ENCODE measurements at regions not wholly inside any gene's neighbourhood (a gene's known extent, or its start where the extent isn't known, plus 50 kb on each side); places are given as distances from the start of the nearest gene placed in this dataset.

DNA sequence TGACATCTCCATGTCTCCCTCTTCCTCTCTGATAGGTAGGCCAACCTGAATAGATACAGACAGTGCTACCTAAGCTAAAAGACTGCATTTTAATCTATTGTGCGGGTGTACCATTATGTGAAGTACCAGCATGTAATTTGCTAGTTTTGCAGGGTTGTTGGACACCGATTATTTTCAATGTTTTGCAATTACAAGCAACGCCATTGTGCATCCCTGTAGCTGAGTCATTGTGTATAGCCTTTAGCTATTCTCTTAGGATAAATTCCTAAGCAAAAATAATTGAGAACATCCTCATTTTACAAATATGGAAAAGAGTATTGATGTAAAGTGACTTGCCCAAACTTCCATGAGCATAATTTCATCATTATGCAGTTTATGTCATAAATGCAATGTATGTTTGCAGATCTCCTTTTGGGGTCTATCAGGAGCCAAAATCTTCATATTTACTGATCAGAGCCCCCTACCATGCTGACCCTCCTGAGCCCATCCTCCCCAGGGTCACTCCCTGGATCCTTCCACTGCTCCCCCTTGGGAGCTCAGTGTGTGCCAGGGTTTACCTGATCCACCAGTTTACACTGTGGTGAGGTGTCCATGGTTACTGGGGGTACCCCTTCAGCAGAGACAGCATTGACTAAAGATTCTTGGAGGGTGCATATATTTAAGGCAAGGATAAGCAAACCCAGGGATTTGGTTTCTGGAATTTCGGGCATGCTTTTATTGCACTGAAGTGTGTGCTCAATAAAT is 80.6 kb downstream of the CCDC185 start:
- no peak for DNase-seq
- Histone ChIP-seq H3K27me3 (peaks cover 0 to 11% (median 0%) of the 10 kb centered on the region in 3 donors), H3K4me3 (no peak overlapping the region), H3K9me3 (no peaks in the 10 kb centered on the region), H3K27ac (no peak overlapping the region), H3K4me1 (no peaks in the 10 kb centered on the region), H3K36me3 (no peaks in the 10 kb centered on the region)
- intact Hi-C loops (cut with DNase I), result no loop called here
- TF ChIP-seq POLR2AphosphoS5 (IDR thresholded peaks at IDR 0.05) (no peak), EP300 (IDR thresholded peaks at IDR 0.05) (no peak), POLR2A (IDR thresholded peaks at IDR 0.05) (no peak)
- TF ChIP-seq, protein P1, sequence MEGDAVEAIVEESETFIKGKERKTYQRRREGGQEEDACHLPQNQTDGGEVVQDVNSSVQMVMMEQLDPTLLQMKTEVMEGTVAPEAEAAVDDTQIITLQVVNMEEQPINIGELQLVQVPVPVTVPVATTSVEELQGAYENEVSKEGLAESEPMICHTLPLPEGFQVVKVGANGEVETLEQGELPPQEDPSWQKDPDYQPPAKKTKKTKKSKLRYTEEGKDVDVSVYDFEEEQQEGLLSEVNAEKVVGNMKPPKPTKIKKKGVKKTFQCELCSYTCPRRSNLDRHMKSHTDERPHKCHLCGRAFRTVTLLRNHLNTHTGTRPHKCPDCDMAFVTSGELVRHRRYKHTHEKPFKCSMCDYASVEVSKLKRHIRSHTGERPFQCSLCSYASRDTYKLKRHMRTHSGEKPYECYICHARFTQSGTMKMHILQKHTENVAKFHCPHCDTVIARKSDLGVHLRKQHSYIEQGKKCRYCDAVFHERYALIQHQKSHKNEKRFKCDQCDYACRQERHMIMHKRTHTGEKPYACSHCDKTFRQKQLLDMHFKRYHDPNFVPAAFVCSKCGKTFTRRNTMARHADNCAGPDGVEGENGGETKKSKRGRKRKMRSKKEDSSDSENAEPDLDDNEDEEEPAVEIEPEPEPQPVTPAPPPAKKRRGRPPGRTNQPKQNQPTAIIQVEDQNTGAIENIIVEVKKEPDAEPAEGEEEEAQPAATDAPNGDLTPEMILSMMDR (IDR thresholded peaks at IDR 0.05), result no peak
- 66 to 81% methylated on average over 4 of the region's 4 CpGs for WGBS, 2 donors

DNA sequence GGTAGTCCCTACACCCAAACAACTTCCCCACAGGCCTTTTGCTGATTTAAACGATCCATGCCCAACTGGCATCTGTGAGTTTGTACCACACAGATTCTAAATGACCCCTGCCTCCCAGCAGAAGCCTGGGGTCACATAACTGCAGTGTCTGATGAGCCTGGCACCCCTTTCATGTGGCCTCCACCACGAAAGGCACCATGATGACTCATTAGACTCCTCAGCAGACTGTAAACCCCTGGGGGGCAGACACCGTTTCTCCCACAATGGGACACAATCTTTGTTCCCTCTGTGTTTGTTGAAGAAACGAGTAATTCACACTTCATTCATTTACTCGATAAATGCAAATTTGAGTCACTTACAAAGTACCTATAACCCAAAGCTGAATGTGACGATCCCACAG is 81.6 kb downstream of the CCDC185 start:
- 76% methylated on average over 6 of the region's 6 CpGs for WGBS, 2 donors

DNA sequence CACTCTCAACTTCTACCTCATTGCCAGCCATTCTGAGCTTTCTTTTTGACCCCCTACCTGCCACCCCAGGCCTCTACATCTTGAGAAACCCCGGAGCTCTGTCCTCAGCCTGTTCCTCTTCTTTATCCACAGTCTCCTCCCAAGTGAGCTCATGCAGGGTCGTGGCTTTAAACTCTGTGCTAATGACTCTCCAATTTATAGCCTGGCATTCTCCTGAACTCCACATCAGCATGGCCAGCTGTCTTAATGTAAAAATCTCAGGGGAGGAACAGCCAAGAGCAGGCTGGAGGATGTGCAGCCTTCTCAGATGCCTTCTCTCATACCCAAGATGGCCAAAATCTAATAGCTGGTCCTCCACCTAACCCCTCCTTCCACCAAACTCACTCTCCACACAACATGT is 84.2 kb downstream of the CCDC185 start:
- Histone ChIP-seq H3K27me3 (peaks cover 0 to 18% (median 0%) of the 10 kb centered on the region in 3 donors), H3K4me3 (no peak overlapping the region), H3K9me3 (no peaks in the 10 kb centered on the region), H3K4me1 (no peaks in the 10 kb centered on the region), H3K27ac (no peak overlapping the region), H3K36me3 (no peaks in the 10 kb centered on the region)
- TF ChIP-seq POLR2AphosphoS5 (IDR thresholded peaks at IDR 0.05), result no peak
- 34 to 43% methylated on average over 2 of the region's 2 CpGs for WGBS, 2 donors
- DNase-seq, result no peak
- intact Hi-C loops (cut with DNase I), result no loop called here

More for the DNA sequence above, 81.6 kb downstream of the CCDC185 start:
- intact Hi-C loops (cut with DNase I), result no loop called here
- Histone ChIP-seq H3K36me3 (no peaks in the 10 kb centered on the region), H3K4me1 (no peaks in the 10 kb centered on the region), H3K4me3 (no peak overlapping the region), H3K27ac (no peak overlapping the region), H3K9me3 (no peaks in the 10 kb centered on the region), H3K27me3 (peaks cover 0 to 17% (median 0%) of the 10 kb centered on the region in 3 donors)
- TF ChIP-seq EP300 (IDR thresholded peaks at IDR 0.05) (no peak), POLR2A (IDR thresholded peaks at IDR 0.05) (no peak), POLR2AphosphoS5 (IDR thresholded peaks at IDR 0.05) (no peak)
- TF ChIP-seq, protein P1 (IDR thresholded peaks at IDR 0.05), result no peak
- DNase-seq, result no peak

DNA sequence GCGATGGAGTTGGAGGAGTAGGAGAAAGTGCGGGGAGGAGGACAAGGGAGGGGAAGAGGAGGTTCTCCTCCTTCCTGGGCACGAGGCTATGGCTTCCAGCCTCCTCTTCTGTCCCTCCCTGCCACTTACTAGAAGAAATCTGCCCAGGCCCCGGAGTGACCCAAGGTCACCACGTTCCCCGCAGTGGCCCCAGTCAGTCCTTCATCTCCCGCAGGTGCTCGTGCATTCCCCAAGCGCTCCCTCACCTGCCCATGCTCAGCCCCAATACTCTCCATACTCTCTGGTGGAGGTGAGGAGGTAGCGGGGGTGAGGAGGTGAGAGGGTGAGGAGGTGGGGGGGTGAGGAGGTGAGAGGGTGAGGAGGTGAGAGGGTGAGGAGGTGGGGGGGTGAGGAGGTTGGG is 85.4 kb downstream of the CCDC185 start:
- DNase-seq, result no peak
- Histone ChIP-seq H3K27me3 (peaks cover 0 to 18% (median 0%) of the 10 kb centered on the region in 3 donors), H3K36me3 (no peaks in the 10 kb centered on the region), H3K27ac (no peak overlapping the region), H3K4me3 (no peak overlapping the region), H3K9me3 (no peaks in the 10 kb centered on the region), H3K4me1 (no peaks in the 10 kb centered on the region)
- intact Hi-C loops (cut with DNase I), result no loop called here
- 77 to 83% methylated on average over 10 of the region's 10 CpGs for WGBS, 2 donors
- TF ChIP-seq, protein P1 (IDR thresholded peaks at IDR 0.05), result no peak
- TF ChIP-seq EP300 (IDR thresholded peaks at IDR 0.05), result no peak
- no peak for TF ChIP-seq POLR2A (IDR thresholded peaks at IDR 0.05)
- no peak for TF ChIP-seq POLR2AphosphoS5 (IDR thresholded peaks at IDR 0.05)

DNA sequence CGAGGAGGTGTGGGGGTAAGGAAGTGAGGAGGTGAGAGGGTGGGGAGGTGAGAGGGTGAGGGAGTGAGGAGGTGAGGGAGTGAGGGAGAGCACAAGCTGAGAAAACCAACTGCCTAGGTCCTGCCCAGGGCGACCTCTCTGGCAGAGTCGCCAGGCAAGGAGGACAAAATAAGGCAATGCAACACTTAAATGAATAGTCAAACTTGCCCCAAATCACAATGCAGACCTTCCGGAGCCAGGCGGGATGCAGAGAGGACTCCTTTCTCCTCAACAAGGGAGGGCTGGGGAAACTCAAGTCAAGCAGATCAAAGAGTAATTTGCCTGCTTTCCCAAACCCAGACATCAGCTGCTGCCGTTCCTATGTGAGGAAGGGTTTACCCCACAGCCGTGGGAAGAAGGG is 86.0 kb downstream of the CCDC185 start:
- Histone ChIP-seq H3K4me1 (no peaks in the 10 kb centered on the region), H3K9me3 (no peaks in the 10 kb centered on the region), H3K27me3 (peaks cover 0 to 18% (median 0%) of the 10 kb centered on the region in 3 donors), H3K4me3 (no peak overlapping the region), H3K36me3 (no peaks in the 10 kb centered on the region), H3K27ac (no peak overlapping the region)
- intact Hi-C loops (cut with DNase I), result no loop called here
- 22 to 28% methylated on average over 7 of the region's 7 CpGs for WGBS, 2 donors
- TF ChIP-seq EP300 (IDR thresholded peaks at IDR 0.05) (no peak), POLR2A (IDR thresholded peaks at IDR 0.05) (no peak), POLR2AphosphoS5 (IDR thresholded peaks at IDR 0.05) (no peak)
- TF ChIP-seq, protein P1 (IDR thresholded peaks at IDR 0.05), result no peak
- no peak for DNase-seq
